ENCODE measurements at regions not wholly inside any gene's neighbourhood (a gene's known extent, or its start where the extent isn't known, plus 50 kb on each side); places are given as distances from the start of the nearest gene placed in this dataset.

DNA sequence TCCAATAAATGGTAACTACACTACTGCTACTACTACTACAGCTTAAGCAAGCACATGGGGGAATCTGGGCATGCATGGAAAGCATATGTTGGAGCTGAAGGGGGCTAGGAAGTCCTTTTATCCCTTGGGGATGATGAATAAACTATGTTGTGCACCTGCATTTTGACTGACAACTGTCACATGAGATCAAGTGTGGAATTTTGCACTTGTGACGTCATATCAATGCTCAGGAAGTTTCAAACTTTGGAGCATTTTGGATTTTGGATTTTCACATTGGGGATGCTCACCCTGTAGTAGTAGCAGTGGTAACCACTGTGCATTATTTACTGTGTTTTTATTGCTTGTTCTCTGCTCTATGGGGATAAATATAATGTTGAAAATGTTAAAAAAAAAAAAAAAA, 100.5 kb upstream of the SMAD1 start:
- Histone ChIP-seq H3K79me2 (ENCODE audit: control insufficient read depth, insufficient read depth, low read length) (no peaks in the 10 kb centered on the region), H3K4me2 (ENCODE audit: control insufficient read depth, insufficient read depth) (no peak overlapping the region), H2AFZ (ENCODE audit: control insufficient read depth, low read depth, low read length) (no peak overlapping the region), H3K4me1 (ENCODE audit: control insufficient read depth, insufficient read depth, low read length) (no peaks in the 10 kb centered on the region), H3K36me3 (ENCODE audit: control insufficient read depth in 2 of 2, insufficient read depth in 2 of 2, low read length in 1 of 2) (no peaks in the 10 kb centered on the region), H3K9ac (ENCODE audit: control insufficient read depth, insufficient read depth, low read length) (no peak overlapping the region), H3K27ac (ENCODE audit: control insufficient read depth, insufficient read depth) (no peak overlapping the region), H3K27me3 (replicated peaks in 1 of 2; ENCODE audit: control insufficient read depth in 2 of 2, insufficient read depth in 2 of 2, low read length in 1 of 2) (0 out of 4 replicates have a peak, but pooled peaks cover 0 to 3% of the 10 kb centered on the region in 2 experiments), H3K4me3 (no peak overlapping the region), H4K20me1 (ENCODE audit: control insufficient read depth, insufficient read depth) (no peaks in the 10 kb centered on the region), H3K9me3 (replicated peaks; ENCODE audit: control insufficient read depth, insufficient read depth, low read length) (no peaks in the 10 kb centered on the region)
- intact Hi-C loops (cut with micrococcal nuclease; ENCODE audit: unreplicated experiment) (no loop called here), in situ Hi-C loops (cut with MboI) (no loop called here)
- DNase-seq (ENCODE audit: low read depth, low spot score) = no peak
- 0% methylated on average over 1 of the region's 1 CpG for WGBS (ENCODE audit: insufficient coverage, insufficient replicate concordance, low lambda C conversion rate, missing lambda C conversion rate)
- no peak for ATAC-seq
- FAIRE-seq = no peak
- ChIA-PET RAD21 (ENCODE audit: unreplicated experiment) (no interaction called here), CTCF (no interaction called here), POLR2A (no interaction called here), SMC1A (ENCODE audit: uncharacterized antibody, unreplicated experiment) (no interaction called here)
- TF ChIP-seq, protein P1, sequence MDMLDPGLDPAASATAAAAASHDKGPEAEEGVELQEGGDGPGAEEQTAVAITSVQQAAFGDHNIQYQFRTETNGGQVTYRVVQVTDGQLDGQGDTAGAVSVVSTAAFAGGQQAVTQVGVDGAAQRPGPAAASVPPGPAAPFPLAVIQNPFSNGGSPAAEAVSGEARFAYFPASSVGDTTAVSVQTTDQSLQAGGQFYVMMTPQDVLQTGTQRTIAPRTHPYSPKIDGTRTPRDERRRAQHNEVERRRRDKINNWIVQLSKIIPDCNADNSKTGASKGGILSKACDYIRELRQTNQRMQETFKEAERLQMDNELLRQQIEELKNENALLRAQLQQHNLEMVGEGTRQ (IDR thresholded peaks at IDR 0.05; ENCODE audit: borderline replicate concordance, low read depth, low read length) = no peak
- TF ChIP-seq, protein P2, sequence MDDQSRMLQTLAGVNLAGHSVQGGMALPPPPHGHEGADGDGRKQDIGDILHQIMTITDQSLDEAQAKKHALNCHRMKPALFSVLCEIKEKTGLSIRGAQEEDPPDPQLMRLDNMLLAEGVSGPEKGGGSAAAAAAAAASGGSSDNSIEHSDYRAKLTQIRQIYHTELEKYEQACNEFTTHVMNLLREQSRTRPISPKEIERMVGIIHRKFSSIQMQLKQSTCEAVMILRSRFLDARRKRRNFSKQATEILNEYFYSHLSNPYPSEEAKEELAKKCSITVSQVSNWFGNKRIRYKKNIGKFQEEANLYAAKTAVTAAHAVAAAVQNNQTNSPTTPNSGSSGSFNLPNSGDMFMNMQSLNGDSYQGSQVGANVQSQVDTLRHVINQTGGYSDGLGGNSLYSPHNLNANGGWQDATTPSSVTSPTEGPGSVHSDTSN (IDR thresholded peaks at IDR 0.05; ENCODE audit: insufficient replicate concordance, low read depth, low read length) = no peak
- TF ChIP-seq TARDBP (IDR thresholded peaks at IDR 0.05; ENCODE audit: borderline replicate concordance) (no peak), KAT2A (conservative IDR thresholded peaks at IDR 0.05; ENCODE audit: control insufficient read depth, low read depth, low read length) (no peak), YY1 (IDR thresholded peaks at IDR 0.05; ENCODE audit: low read depth, low read length) (no peak), TBL1XR1 (IDR thresholded peaks at IDR 0.05; ENCODE audit: low read depth, low read length) (no peak), FOXM1 (IDR thresholded peaks at IDR 0.05; ENCODE audit: low read depth, low read length) (no peak), CBX5 (IDR thresholded peaks at IDR 0.05; ENCODE audit: low read depth) (no peak), MEF2B (IDR thresholded peaks at IDR 0.05; ENCODE audit: partially characterized antibody, poor library complexity, severe bottlenecking) (no peak)
- TF ChIP-seq, protein P3, sequence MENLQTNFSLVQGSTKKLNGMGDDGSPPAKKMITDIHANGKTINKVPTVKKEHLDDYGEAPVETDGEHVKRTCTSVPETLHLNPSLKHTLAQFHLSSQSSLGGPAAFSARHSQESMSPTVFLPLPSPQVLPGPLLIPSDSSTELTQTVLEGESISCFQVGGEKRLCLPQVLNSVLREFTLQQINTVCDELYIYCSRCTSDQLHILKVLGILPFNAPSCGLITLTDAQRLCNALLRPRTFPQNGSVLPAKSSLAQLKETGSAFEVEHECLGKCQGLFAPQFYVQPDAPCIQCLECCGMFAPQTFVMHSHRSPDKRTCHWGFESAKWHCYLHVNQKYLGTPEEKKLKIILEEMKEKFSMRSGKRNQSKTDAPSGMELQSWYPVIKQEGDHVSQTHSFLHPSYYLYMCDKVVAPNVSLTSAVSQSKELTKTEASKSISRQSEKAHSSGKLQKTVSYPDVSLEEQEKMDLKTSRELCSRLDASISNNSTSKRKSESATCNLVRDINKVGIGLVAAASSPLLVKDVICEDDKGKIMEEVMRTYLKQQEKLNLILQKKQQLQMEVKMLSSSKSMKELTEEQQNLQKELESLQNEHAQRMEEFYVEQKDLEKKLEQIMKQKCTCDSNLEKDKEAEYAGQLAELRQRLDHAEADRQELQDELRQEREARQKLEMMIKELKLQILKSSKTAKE (IDR thresholded peaks at IDR 0.05; ENCODE audit: low read depth, poor library complexity, severe bottlenecking) = no peak
- TF ChIP-seq, protein P4, sequence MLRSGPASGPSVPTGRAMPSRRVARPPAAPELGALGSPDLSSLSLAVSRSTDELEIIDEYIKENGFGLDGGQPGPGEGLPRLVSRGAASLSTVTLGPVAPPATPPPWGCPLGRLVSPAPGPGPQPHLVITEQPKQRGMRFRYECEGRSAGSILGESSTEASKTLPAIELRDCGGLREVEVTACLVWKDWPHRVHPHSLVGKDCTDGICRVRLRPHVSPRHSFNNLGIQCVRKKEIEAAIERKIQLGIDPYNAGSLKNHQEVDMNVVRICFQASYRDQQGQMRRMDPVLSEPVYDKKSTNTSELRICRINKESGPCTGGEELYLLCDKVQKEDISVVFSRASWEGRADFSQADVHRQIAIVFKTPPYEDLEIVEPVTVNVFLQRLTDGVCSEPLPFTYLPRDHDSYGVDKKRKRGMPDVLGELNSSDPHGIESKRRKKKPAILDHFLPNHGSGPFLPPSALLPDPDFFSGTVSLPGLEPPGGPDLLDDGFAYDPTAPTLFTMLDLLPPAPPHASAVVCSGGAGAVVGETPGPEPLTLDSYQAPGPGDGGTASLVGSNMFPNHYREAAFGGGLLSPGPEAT (IDR thresholded peaks at IDR 0.05; ENCODE audit: low read depth) = no peak
- BruUV-seq (replicated peaks) = no TSS peak

Measured in GM12878 (cell line).